NT2/D1 (cell line): ENCODE measurements at regions not wholly inside any gene's neighbourhood (a gene's known extent, or its start where the extent isn't known, plus 50 kb on each side); places are given as distances from the start of the nearest gene placed in this dataset.

ENCODE experiments used
- YY1 ChIP-seq: IDR thresholded peaks from 2 replicates; pipeline ENCODE4 v1.6.1; 2011; ENCODE audit not compliant: insufficient read length, insufficient read depth
- ZNF274 ChIP-seq: IDR thresholded peaks from 2 replicates; pipeline ENCODE4 v1.6.1; 2011; ENCODE audit warnings: mild to moderate bottlenecking, low read depth, low read length

GRCh38 chr2:167508709-167509108 is 620.4 kb downstream of the XIRP2 start:
- TF ChIP-seq ZNF274 (no peak), YY1 (no peak)
